C4-2B (cell line): ENCODE measurements at regions not wholly inside any gene's neighbourhood (a gene's known extent, or its start where the extent isn't known, plus 50 kb on each side); places are given as distances from the start of the nearest gene placed in this dataset.

Source experiments
- CTCF ChIP-seq: fragments of 450-650 bp; conservative IDR thresholded peaks from 2 replicates; pipeline ENCODE4 v1.5.1; 2017; ENCODE audit warnings: mild to moderate bottlenecking
- ZFX ChIP-seq: fragments of 450-650 bp; IDR thresholded peaks from 2 replicates; pipeline ENCODE4 v1.6.1; 2017

GRCh38 chr17:5794385-5794784 is 210.1 kb upstream of the NLRP1 start:
- TF ChIP-seq CTCF, result no peak
- TF ChIP-seq ZFX, result no peak
